Breast epithelium (tissue), 4 donors: ENCODE measurements at regions not wholly inside any gene's neighbourhood (a gene's known extent, or its start where the extent isn't known, plus 50 kb on each side); places are given as distances from the start of the nearest gene placed in this dataset.

ENCODE experiments used
- DNase-seq, 2 donors: peaks; one replicate each; pipeline ENCODE4 v3.0.0-alpha.2; 2019; ENCODE audit warnings: low spot score in 2 of 2
- H3K27ac ChIP-seq, 2 donors: fragments of 200-600 bp; sonication (generic) in 1 of 2; one replicate each; pipeline ENCODE4 v1.5.1; 2016 to 2019; ENCODE audit warnings: mild to moderate bottlenecking in 1 of 2
- H3K27me3 ChIP-seq, 2 donors: fragments of 200-600 bp; sonication (generic) in 1 of 2; one replicate each; pipeline versions ENCODE4 v1.5.1 to v1.6.0; 2017 to 2019; ENCODE audit warnings: control low read depth in 1 of 2, mild to moderate bottlenecking in 1 of 2
- H3K36me3 ChIP-seq: fragments of 200-600 bp; one replicate; pipeline ENCODE4 v1.5.1; 2019
- H3K4me1 ChIP-seq, 2 donors: fragments of 200-600 bp; sonication (generic); one replicate each; pipeline ENCODE4 v1.5.1; 2016 to 2019; ENCODE audit warnings: control low read depth in 1 of 2
- H3K4me3 ChIP-seq, 3 donors: fragments of 200-600 bp; sonication (generic); 1 replicate in 2 of 3; 2 replicates in 1 of 3; pipeline ENCODE4 v1.5.1; 2016 to 2019; ENCODE audit warnings: mild to moderate bottlenecking in 3 of 3, moderate library complexity in 2 of 3
- H3K9me3 ChIP-seq, 2 donors: fragments of 200-600 bp; sonication (generic) in 1 of 2; one replicate each; pipeline ENCODE4 v1.5.1; 2016 to 2019; ENCODE audit warnings: control low read depth in 1 of 2
- POLR2A ChIP-seq: fragments of 450-650 bp; IDR thresholded peaks from one replicate; pipeline ENCODE4 v1.6.1; 2016; ENCODE audit warnings: antibody characterized with exemption, mild to moderate bottlenecking, moderate library complexity
- POLR2AphosphoS5 ChIP-seq, 3 donors: sonication (generic); formaldehyde crosslinking; IDR thresholded peaks; one replicate each; pipeline ENCODE4 v1.6.1; 2017; ENCODE audit warnings: antibody characterized with exemption in 3 of 3
- intact Hi-C: fragments of 100-400 bp; cut with DNase I; formaldehyde crosslinking; loops from one replicate; pipeline ENCODE4 v1.15.1; 2023; ENCODE audit warnings: low total_unique reads
- TF ChIP-seq, protein P1 (sequence below), 3 donors: fragments of 450-650 bp; IDR thresholded peaks; one replicate each; pipeline ENCODE4 v1.5.1; 2016 to 2017; ENCODE audit warnings: antibody characterized with exemption in 3 of 3, mild to moderate bottlenecking in 3 of 3, moderate library complexity in 3 of 3

DNA sequence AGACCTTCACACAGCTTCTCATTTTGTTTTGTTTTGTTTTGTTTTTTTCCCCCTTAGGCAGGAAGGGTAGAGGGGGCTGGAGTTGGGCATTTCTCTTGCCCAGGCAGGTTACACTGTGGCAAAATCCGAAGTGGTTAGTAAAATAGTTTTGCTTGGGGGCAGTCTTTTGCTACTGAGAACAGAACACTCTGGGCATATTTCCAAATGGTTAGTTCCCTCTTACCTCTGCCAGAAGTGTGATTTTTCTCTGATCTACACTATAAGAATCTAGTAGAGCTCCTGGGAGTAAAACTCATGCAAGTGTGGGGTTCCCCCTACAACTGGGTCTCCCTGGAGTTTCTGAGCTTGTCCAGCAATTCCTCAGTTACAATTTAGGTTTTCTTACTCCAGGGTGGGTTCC, 61.7 kb downstream of the NPS start:
- Histone ChIP-seq H3K27me3 (no peaks in the 10 kb centered on the region), H3K4me1 (no peaks in the 10 kb centered on the region), H3K4me3 (no peak overlapping the region), H3K36me3 (no peaks in the 10 kb centered on the region), H3K27ac (no peak overlapping the region), H3K9me3 (no peaks in the 10 kb centered on the region)
- peak in 1 of 2 donors; percentile 21 for DNase-seq
- intact Hi-C loops = no loop called here
- TF ChIP-seq, protein P1, sequence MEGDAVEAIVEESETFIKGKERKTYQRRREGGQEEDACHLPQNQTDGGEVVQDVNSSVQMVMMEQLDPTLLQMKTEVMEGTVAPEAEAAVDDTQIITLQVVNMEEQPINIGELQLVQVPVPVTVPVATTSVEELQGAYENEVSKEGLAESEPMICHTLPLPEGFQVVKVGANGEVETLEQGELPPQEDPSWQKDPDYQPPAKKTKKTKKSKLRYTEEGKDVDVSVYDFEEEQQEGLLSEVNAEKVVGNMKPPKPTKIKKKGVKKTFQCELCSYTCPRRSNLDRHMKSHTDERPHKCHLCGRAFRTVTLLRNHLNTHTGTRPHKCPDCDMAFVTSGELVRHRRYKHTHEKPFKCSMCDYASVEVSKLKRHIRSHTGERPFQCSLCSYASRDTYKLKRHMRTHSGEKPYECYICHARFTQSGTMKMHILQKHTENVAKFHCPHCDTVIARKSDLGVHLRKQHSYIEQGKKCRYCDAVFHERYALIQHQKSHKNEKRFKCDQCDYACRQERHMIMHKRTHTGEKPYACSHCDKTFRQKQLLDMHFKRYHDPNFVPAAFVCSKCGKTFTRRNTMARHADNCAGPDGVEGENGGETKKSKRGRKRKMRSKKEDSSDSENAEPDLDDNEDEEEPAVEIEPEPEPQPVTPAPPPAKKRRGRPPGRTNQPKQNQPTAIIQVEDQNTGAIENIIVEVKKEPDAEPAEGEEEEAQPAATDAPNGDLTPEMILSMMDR (IDR thresholded peaks at IDR 0.05) = no peak
- TF ChIP-seq POLR2A (no peak), POLR2AphosphoS5 (IDR thresholded peaks at IDR 0.05) (no peak)

DNA sequence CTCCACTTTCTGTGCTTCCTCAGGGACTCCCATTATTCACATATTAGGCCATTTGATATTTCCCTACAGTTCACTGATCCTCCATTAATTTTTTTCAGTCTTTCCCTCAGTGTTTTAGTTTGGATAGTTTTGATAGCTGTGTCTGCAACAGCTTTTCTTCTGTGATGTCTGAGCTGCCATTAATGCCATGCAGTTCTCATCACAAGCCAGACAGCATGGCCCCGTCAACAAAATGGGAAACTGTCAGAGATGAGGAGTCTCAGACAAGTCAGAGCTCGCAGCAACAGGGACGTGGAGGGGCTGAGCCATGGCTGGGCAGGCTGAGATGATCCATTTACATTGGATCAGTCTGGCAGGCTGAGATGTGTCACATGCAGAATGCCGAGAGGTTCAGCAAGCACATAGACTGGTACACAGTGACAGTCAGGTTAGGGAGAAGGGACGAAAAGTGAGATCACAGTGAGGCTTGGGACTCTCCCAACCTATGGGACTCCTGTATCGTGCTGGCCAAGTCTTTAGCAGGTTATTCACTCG, 65.4 kb downstream of the NPS start:
- DNase-seq = no peak
- intact Hi-C loops = no loop called here
- TF ChIP-seq, protein P1 (IDR thresholded peaks at IDR 0.05) = no peak
- TF ChIP-seq POLR2A (no peak), POLR2AphosphoS5 (IDR thresholded peaks at IDR 0.05) (no peak)
- Histone ChIP-seq H3K4me1 (no peaks in the 10 kb centered on the region), H3K9me3 (no peaks in the 10 kb centered on the region), H3K27ac (no peak overlapping the region), H3K36me3 (no peaks in the 10 kb centered on the region), H3K27me3 (peaks cover 0 to 4% of the 10 kb centered on the region in 2 donors), H3K4me3 (no peak overlapping the region)

DNA sequence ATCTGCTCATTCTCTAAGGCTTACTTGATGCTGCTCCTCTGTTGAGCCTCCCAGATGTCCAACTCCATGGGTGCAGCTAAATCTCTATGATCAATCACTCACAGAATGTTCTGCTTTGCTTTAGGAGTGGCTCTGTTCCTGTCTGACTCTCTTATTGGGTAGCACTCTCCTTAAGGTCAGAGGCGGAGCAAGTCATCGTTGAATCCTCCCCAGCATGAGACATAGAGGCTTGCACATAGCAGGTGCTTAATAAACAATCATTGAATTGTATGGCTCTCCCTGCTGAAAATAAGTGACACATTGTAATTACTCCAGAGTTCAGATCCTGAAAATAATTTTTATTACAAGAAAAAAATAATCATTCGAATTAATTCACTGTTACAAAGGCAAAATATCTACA, 69.7 kb downstream of the NPS start:
- TF ChIP-seq POLR2A (no peak), POLR2AphosphoS5 (IDR thresholded peaks at IDR 0.05) (no peak)
- TF ChIP-seq, protein P1 (IDR thresholded peaks at IDR 0.05) = no peak
- Histone ChIP-seq H3K27ac (no peak overlapping the region), H3K4me3 (no peak overlapping the region), H3K9me3 (no peaks in the 10 kb centered on the region), H3K36me3 (no peaks in the 10 kb centered on the region), H3K4me1 (no peaks in the 10 kb centered on the region), H3K27me3 (peaks cover 0 to 4% of the 10 kb centered on the region in 2 donors)
- intact Hi-C loops = no loop called here
- DNase-seq = no peak

DNA sequence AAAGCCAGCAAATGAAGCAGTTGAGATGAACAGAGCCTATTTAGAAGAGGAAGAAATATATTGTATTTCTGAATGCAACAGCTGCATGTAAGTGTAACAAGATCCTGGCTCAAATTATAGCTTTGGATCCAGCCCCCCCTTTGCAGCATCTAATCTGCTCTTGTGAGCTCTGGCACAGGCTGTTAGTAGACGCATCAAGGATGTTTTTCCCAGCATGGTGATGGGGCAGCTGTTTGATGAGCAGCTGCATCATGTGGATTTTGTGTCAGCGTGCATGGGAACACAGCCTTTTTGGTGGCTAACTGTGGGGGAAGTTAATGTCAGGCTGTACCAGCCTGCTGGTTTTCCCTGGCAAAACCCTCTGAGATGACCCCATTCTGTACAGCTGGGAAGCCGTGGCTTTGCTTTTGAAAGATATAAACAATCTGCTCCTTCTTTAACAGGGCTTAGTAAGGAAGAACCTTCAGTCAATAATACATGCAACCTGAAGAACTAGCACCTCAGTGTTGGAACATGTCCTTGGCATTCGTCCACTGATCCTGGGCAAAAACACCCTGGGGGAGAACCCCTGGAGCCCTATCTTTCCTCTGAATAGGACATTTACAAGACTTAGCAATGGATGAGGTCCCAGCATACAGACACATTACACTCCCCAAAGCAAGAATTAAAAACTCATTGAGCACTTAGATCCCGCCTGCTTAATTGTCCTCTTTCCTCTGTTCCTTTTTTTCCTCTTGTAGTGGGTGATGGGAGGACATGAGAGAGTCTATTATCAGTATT, 70.6 kb downstream of the NPS start:
- H3K4me3 ChIP-seq = no peak overlapping the region
- H3K36me3 ChIP-seq = no peaks in the 10 kb centered on the region
- no peaks in the 10 kb centered on the region for H3K9me3 ChIP-seq
- no peaks in the 10 kb centered on the region for H3K4me1 ChIP-seq
- H3K27ac ChIP-seq = no peak overlapping the region
- H3K27me3 ChIP-seq = peaks cover 0 to 4% of the 10 kb centered on the region in 2 donors
- TF ChIP-seq POLR2A = no peak
- TF ChIP-seq, protein P1 (IDR thresholded peaks at IDR 0.05) = no peak
- TF ChIP-seq POLR2AphosphoS5 (IDR thresholded peaks at IDR 0.05) = no peak
- no peak for DNase-seq
- intact Hi-C loops = no loop called here

DNA sequence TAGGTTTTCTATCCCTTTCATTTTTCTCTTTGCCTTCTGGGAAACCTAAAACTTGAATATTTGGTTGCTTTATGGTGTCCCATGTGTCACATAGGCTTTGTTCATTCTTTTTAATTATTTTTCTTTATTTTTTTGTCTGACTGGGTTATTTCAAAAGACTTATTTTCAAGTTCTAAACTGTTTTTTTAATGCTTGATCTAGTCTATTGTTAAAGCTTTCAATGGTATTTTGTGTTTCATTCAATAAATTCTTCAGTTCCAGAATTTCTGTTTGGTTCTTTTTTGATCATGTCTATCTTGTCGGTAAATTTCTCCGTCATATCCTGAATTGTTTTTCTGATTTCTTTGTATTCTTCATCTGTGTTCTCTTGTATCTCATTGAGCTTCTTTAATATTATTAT, 86.8 kb downstream of the NPS start:
- DNase-seq = no peak
- TF ChIP-seq POLR2A (no peak), POLR2AphosphoS5 (IDR thresholded peaks at IDR 0.05) (no peak)
- TF ChIP-seq, protein P1 (IDR thresholded peaks at IDR 0.05) = no peak
- Histone ChIP-seq H3K4me1 (no peaks in the 10 kb centered on the region), H3K36me3 (no peaks in the 10 kb centered on the region), H3K9me3 (peaks cover 26 to 33% of the 10 kb centered on the region in 2 donors), H3K27me3 (no peaks in the 10 kb centered on the region), H3K27ac (no peak overlapping the region), H3K4me3 (no peak overlapping the region)
- intact Hi-C loops = no loop called here
